Naive thymus-derived CD4-positive, alpha-beta T cell (primary cell): ENCODE measurements at regions not wholly inside any gene's neighbourhood (a gene's known extent, or its start where the extent isn't known, plus 50 kb on each side); places are given as distances from the start of the nearest gene placed in this dataset.

Experiments
- ATAC-seq: fragments of 150-1000 bp; cut with Tn5 transposase; 2 replicates; pipeline ENCODE4 v1.10.0; 2021; ENCODE audit warnings: mild to moderate bottlenecking, moderate library complexity
- CTCF ChIA-PET: fragments of 350-600 bp; sonication (Branson Sonifier 250); formaldehyde crosslinking; loops from one replicate; lab custom pipeline; 2021; ENCODE audit warnings: antibody characterized with exemption; lab: Charles Lee
- POLR2A ChIA-PET: fragments of 350-600 bp; sonication (Branson Sonifier 250); formaldehyde crosslinking; loops from one replicate; lab custom pipeline; 2021; ENCODE audit warnings: antibody characterized with exemption, inconsistent platforms; lab: Charles Lee
- DNase-seq, 9 donors: peaks; one replicate each; pipeline versions ENCODE4 v3.0.0 to v3.0.0-alpha.2; 2020 to 2022; ENCODE audit warnings: mixed read lengths in 1 of 9
- H3K27ac ChIP-seq: one replicate; pipeline ENCODE4 v1.7.0; 2013; ENCODE audit warnings: mild to moderate bottlenecking, low read depth, low read length, moderate library complexity
- H3K27me3 ChIP-seq, 2 donors: one replicate each; pipeline ENCODE4 v1.7.0; 2013; ENCODE audit warnings: low read length in 2 of 2, mild to moderate bottlenecking in 2 of 2, moderate library complexity in 2 of 2; ENCODE audit not compliant: control insufficient read depth in 2 of 2, insufficient read depth in 2 of 2
- H3K36me3 ChIP-seq, 3 experiments: 1 replicate in 2 of 3; 2 replicates in 1 of 3; pipeline ENCODE4 v1.7.0; 2013; ENCODE audit warnings: low read length in 3 of 3, mild to moderate bottlenecking in 3 of 3, moderate library complexity in 1 of 3; ENCODE audit not compliant: insufficient read depth in 3 of 3, control insufficient read depth in 2 of 3
- H3K4me1 ChIP-seq, 2 donors: one replicate each; pipeline ENCODE4 v1.7.0; 2013; ENCODE audit warnings: low read length in 2 of 2, mild to moderate bottlenecking in 2 of 2, moderate library complexity in 1 of 2; ENCODE audit not compliant: control insufficient read depth in 2 of 2, insufficient read depth in 2 of 2
- H3K4me3 ChIP-seq: 2 replicates; pipeline ENCODE4 v1.7.0; 2013; ENCODE audit warnings: mild to moderate bottlenecking, low read length
- H3K9me3 ChIP-seq, 3 experiments: 1 replicate in 2 of 3; 2 replicates in 1 of 3; pipeline ENCODE4 v1.7.0; 2013; ENCODE audit warnings: low read length in 3 of 3; ENCODE audit not compliant: control insufficient read depth in 2 of 3
- H3K27ac Mint-ChIP-seq, 9 donors: one replicate each; pipeline ENCODE4 v1.8.0; 2020 to 2022; ENCODE audit warnings: mixed read lengths in 9 of 9, mild to moderate bottlenecking in 8 of 9, moderate library complexity in 5 of 9, inconsistent platforms in 2 of 9
- H3K27me3 Mint-ChIP-seq, 5 donors: one replicate each; pipeline ENCODE4 v1.8.0; 2021 to 2022; ENCODE audit warnings: mixed read lengths in 5 of 5, mild to moderate bottlenecking in 1 of 5
- H3K36me3 Mint-ChIP-seq, 5 donors: one replicate each; pipeline ENCODE4 v1.8.0; 2020 to 2022; ENCODE audit warnings: mixed read lengths in 5 of 5, mild to moderate bottlenecking in 3 of 5, inconsistent platforms in 1 of 5
- H3K4me1 Mint-ChIP-seq, 7 donors: one replicate each; pipeline ENCODE4 v1.8.0; 2020 to 2022; ENCODE audit warnings: mixed read lengths in 7 of 7, mild to moderate bottlenecking in 3 of 7, inconsistent platforms in 1 of 7
- H3K4me3 Mint-ChIP-seq, 10 donors: one replicate each; pipeline ENCODE4 v1.8.0; 2020 to 2022; ENCODE audit warnings: mild to moderate bottlenecking in 10 of 10, mixed read lengths in 10 of 10, moderate library complexity in 6 of 10, inconsistent platforms in 2 of 10
- H3K9me3 Mint-ChIP-seq, 11 donors: one replicate each; pipeline ENCODE4 v1.8.0; 2020 to 2022; ENCODE audit warnings: mixed read lengths in 11 of 11, mild to moderate bottlenecking in 4 of 11, inconsistent platforms in 1 of 11, moderate library complexity in 1 of 11
- intact Hi-C, 2 donors: fragments of 100-400 bp; cut with micrococcal nuclease; formaldehyde crosslinking; loops; one replicate each; pipeline ENCODE4 v1.15.1; 2023

DNA sequence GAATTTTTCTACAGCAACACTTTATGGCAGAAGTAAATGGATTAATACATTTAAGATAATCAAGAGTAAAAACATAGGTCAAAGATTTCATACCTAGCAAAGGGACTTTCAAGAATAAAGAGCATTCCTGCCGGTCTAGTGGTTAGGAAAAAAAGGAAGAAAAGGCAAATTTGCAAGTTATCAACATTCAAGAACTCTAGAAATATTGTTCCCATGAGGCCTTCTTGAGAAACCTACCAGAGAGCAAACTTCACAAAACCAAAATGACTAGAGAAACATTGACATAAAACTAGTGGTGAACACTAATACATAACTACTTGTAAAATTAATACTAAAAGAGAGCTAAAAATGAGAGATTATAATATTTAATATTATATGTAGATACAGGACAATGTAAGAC lies 320.2 kb upstream of the RGMB start:
- ATAC-seq (no peak), DNase-seq (no peak)
- ChIA-PET CTCF (interaction anchor here (1.1 kb wide), 1 partner anchor 318 kb away, joined by 3 read pairs; no protein-coding TSS in a partner anchor), POLR2A (no interaction called here)
- intact Hi-C loops: no loop called here
- Mint-ChIP-seq H3K27me3 (peaks cover 0 to 10% (median 0%) of the 10 kb centered on the region in 5 donors), H3K9me3 (peaks cover 0 to 3% (median 0%) of the 10 kb centered on the region in 11 donors), H3K36me3 (no peaks in the 10 kb centered on the region), H3K4me1 (no peaks in the 10 kb centered on the region), H3K27ac (no peak overlapping the region), H3K4me3 (no peak overlapping the region)
- Histone ChIP-seq H3K27me3 (no peaks in the 10 kb centered on the region), H3K9me3 (no peaks in the 10 kb centered on the region), H3K36me3 (no peaks in the 10 kb centered on the region), H3K27ac (no peak overlapping the region), H3K4me1 (no peaks in the 10 kb centered on the region), H3K4me3 (no peak overlapping the region)

DNA sequence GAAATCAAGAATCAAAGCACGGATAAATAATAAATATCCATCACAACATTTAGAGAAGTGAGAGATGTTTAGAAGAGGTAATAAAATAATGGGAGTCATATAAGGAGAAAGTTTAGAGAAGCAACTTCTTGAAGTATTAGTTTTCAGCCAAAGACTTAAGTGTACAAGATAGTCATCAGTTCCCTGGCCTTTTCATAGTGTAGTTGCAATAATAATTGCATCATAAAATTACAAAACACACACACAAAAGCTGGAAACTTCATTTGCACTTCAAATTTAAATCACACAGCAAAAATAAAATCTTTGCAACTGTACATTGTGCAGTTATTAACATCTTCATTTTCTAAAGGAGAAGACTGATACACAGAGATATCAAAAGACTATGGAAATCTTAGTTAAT lies 319.1 kb upstream of the RGMB start:
- Mint-ChIP-seq H3K27me3 (peaks cover 0 to 5% (median 0%) of the 10 kb centered on the region in 5 donors), H3K36me3 (no peaks in the 10 kb centered on the region), H3K4me1 (no peaks in the 10 kb centered on the region), H3K4me3 (no peak overlapping the region), H3K27ac (no peak overlapping the region), H3K9me3 (no peaks in the 10 kb centered on the region)
- POLR2A ChIA-PET: no interaction called here
- Histone ChIP-seq H3K27ac (no peak overlapping the region), H3K4me3 (no peak overlapping the region), H3K36me3 (no peaks in the 10 kb centered on the region), H3K27me3 (no peaks in the 10 kb centered on the region), H3K9me3 (no peaks in the 10 kb centered on the region), H3K4me1 (no peaks in the 10 kb centered on the region)
- ATAC-seq (no peak), DNase-seq (no peak)
- CTCF ChIA-PET: no interaction called here
- intact Hi-C loops: no loop called here

DNA sequence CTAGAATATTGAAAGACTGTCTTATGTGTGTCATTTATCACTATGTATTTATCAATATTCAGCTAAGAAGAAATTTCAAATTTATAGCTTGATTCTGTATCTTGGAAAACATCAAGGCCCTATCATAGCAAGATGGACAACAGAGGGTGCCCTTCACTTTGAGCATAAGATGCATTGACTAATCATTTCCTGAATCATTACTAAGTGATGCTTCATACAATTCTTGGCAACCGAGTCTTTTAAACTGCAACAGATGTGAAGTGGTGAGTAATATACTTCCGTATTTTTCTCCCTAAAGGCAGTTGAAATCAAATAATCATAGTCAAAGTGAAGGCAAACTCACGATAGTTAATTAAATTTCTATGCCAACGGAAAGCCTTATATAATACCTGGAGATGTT lies 318.6 kb upstream of the RGMB start:
- H3K4me3 Mint-ChIP-seq: no peak overlapping the region
- H3K27me3 Mint-ChIP-seq: peaks cover 0 to 5% (median 0%) of the 10 kb centered on the region in 5 donors
- Histone ChIP-seq H3K36me3 (no peaks in the 10 kb centered on the region), H3K9me3 (no peaks in the 10 kb centered on the region), H3K27ac (no peak overlapping the region), H3K4me1 (no peaks in the 10 kb centered on the region), H3K4me3 (no peak overlapping the region), H3K27me3 (no peaks in the 10 kb centered on the region)
- H3K36me3 Mint-ChIP-seq: no peaks in the 10 kb centered on the region
- H3K27ac Mint-ChIP-seq: no peak overlapping the region
- intact Hi-C loops: loop anchor here in 1 of 2 donors (5.0 kb wide), 1 partner anchor 317 kb away; the partner anchor contains the start of gene RGMB
- no peak for ATAC-seq
- no peaks in the 10 kb centered on the region for H3K9me3 Mint-ChIP-seq
- no peaks in the 10 kb centered on the region for H3K4me1 Mint-ChIP-seq
- POLR2A ChIA-PET: no interaction called here
- CTCF ChIA-PET: no interaction called here
- DNase-seq: no peak

DNA sequence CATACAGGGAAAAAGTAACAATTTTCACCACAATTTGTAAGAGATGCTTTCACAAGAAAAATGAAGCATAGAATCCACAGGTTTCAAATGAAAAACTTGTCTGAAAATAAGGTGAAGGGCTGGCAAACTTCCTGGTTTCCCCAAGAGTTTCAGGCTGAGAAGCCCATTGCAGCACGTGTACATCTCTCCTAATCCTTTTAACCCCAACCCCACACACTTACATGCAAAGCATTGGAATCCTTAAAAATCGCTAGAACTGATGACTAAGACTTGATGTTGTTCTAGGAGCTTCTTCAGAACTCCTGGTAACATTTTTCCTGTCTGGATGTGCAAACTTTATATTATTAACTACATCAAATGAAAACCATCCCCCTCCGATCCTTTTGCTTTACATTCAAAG lies 317.8 kb upstream of the RGMB start:
- DNase-seq (no peak), ATAC-seq (no peak)
- no peaks in the 10 kb centered on the region for H3K27me3 ChIP-seq
- Mint-ChIP-seq H3K4me1 (no peaks in the 10 kb centered on the region), H3K9me3 (no peaks in the 10 kb centered on the region), H3K27me3 (peaks cover 0 to 5% (median 0%) of the 10 kb centered on the region in 5 donors), H3K27ac (no peak overlapping the region), H3K36me3 (no peaks in the 10 kb centered on the region), H3K4me3 (no peak overlapping the region)
- ChIA-PET POLR2A (no interaction called here), CTCF (no interaction called here)
- H3K4me3 ChIP-seq: no peak overlapping the region
- H3K9me3 ChIP-seq: no peaks in the 10 kb centered on the region
- intact Hi-C loops: loop anchor here in 1 of 2 donors (5.0 kb wide), 1 partner anchor 317 kb away; the partner anchor contains the start of gene RGMB
- H3K27ac ChIP-seq: no peak overlapping the region
- no peaks in the 10 kb centered on the region for H3K36me3 ChIP-seq
- no peaks in the 10 kb centered on the region for H3K4me1 ChIP-seq

DNA sequence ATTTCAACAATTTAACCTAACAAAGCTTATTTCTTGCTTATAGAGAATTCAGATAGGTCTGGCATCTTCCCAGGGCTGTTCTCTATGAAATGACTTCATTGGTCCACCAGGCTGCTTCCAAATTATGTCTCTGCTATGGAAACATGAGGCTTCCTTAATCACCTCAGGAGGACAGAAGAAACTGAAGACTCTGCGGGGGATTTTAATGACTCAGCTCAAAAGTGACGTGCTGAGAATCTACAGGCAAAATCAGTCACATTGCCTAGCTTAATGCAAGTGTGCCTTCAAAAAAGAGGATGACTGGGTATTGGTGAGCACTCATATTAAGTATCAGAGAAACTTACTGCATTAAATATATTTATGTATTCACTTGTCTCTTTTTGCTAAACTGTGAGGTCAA lies 315.5 kb upstream of the RGMB start:
- H3K27me3 ChIP-seq: no peaks in the 10 kb centered on the region
- CTCF ChIA-PET: no interaction called here
- intact Hi-C loops: loop anchor here in 1 of 2 donors (5.0 kb wide), 1 partner anchor 314 kb away; the partner anchor contains the start of gene RGMB

GRCh38 chr5:98458726-98459125 lies 314.7 kb upstream of the RGMB start:
- no peak for ATAC-seq
- CTCF ChIA-PET: no interaction called here
- POLR2A ChIA-PET: no interaction called here

More for the DNA sequence above, 315.5 kb upstream of the RGMB start:
- ATAC-seq (no peak), DNase-seq (no peak)
- Mint-ChIP-seq H3K4me3 (no peak overlapping the region), H3K4me1 (no peaks in the 10 kb centered on the region), H3K36me3 (no peaks in the 10 kb centered on the region), H3K27ac (no peak overlapping the region), H3K9me3 (peaks cover 0 to 2% (median 0%) of the 10 kb centered on the region in 11 donors), H3K27me3 (peaks cover 0 to 10% (median 0%) of the 10 kb centered on the region in 5 donors)
- no peaks in the 10 kb centered on the region for H3K4me1 ChIP-seq
- H3K4me3 ChIP-seq: no peak overlapping the region
- no peaks in the 10 kb centered on the region for H3K36me3 ChIP-seq
- H3K9me3 ChIP-seq: no peaks in the 10 kb centered on the region
- POLR2A ChIA-PET: no interaction called here
- H3K27ac ChIP-seq: no peak overlapping the region

GRCh38 chr5:98460536-98460935 lies 312.9 kb upstream of the RGMB start:
- H3K4me1 Mint-ChIP-seq: no peaks in the 10 kb centered on the region
- ATAC-seq (no peak), DNase-seq (no peak)
- no peaks in the 10 kb centered on the region for H3K36me3 Mint-ChIP-seq
- intact Hi-C loops: no loop called here
- Histone ChIP-seq H3K4me1 (no peaks in the 10 kb centered on the region), H3K4me3 (no peak overlapping the region), H3K36me3 (no peaks in the 10 kb centered on the region), H3K27me3 (no peaks in the 10 kb centered on the region), H3K27ac (no peak overlapping the region), H3K9me3 (no peaks in the 10 kb centered on the region)
- H3K9me3 Mint-ChIP-seq: peaks cover 0 to 4% (median 0%) of the 10 kb centered on the region in 11 donors
- no peak overlapping the region for H3K27ac Mint-ChIP-seq
- no peak overlapping the region for H3K4me3 Mint-ChIP-seq
- CTCF ChIA-PET: no interaction called here
- peaks cover 0 to 10% (median 0%) of the 10 kb centered on the region in 5 donors for H3K27me3 Mint-ChIP-seq
- POLR2A ChIA-PET: no interaction called here

More at GRCh38 chr5:98458726-98459125, 314.7 kb upstream of the RGMB start:
- no peak for DNase-seq
- H3K9me3 Mint-ChIP-seq: peaks cover 0 to 2% (median 0%) of the 10 kb centered on the region in 11 donors
- no peaks in the 10 kb centered on the region for H3K27me3 ChIP-seq
- H3K27ac Mint-ChIP-seq: no peak overlapping the region
- H3K4me3 Mint-ChIP-seq: no peak overlapping the region
- no peaks in the 10 kb centered on the region for H3K36me3 ChIP-seq
- H3K27me3 Mint-ChIP-seq: peaks cover 0 to 10% (median 0%) of the 10 kb centered on the region in 5 donors
- H3K4me1 Mint-ChIP-seq: no peaks in the 10 kb centered on the region
- H3K9me3 ChIP-seq: no peaks in the 10 kb centered on the region
- intact Hi-C loops: loop anchor here in 1 of 2 donors (5.0 kb wide), 1 partner anchor 314 kb away; the partner anchor contains the start of gene RGMB
- H3K4me1 ChIP-seq: no peaks in the 10 kb centered on the region
- H3K36me3 Mint-ChIP-seq: no peaks in the 10 kb centered on the region
- H3K4me3 ChIP-seq: no peak overlapping the region
- no peak overlapping the region for H3K27ac ChIP-seq
